Tibial nerve (tissue), 3 donors: ENCODE measurements at regions not wholly inside any gene's neighbourhood (a gene's known extent, or its start where the extent isn't known, plus 50 kb on each side); places are given as distances from the start of the nearest gene placed in this dataset.

Experiments
- CTCF ChIP-seq, 5 experiments: fragments of 200-600 bp in 3 of 5; fragments of 450-650 bp in 2 of 5; sonication (generic) in 3 of 5; IDR thresholded peaks; one replicate each; pipeline ENCODE4 v1.5.1; 2016 to 2019; ENCODE audit warnings: antibody characterized with exemption in 5 of 5, mild to moderate bottlenecking in 3 of 5, moderate library complexity in 2 of 5
- POLR2A ChIP-seq, 2 donors: fragments of 450-650 bp; IDR thresholded peaks; one replicate each; pipeline ENCODE4 v1.6.1; 2017; ENCODE audit warnings: antibody characterized with exemption in 2 of 2, mild to moderate bottlenecking in 2 of 2, moderate library complexity in 2 of 2

GRCh38 chr13:40306817-40307216, 359.6 kb downstream of the FOXO1 start:
- no peak for TF ChIP-seq CTCF (IDR thresholded peaks at IDR 0.05)
- no peak for TF ChIP-seq POLR2A (IDR thresholded peaks at IDR 0.05)
